ENCODE measurements at regions not wholly inside any gene's neighbourhood (a gene's known extent, or its start where the extent isn't known, plus 50 kb on each side); places are given as distances from the start of the nearest gene placed in this dataset.
A peak's percentile ranks its signal among the peaks of the same experiment; 100 is the strongest.
"Not testable (repeated sequence)": the region's sequence is repeated elsewhere in the genome, so short reads cannot be mapped to it uniquely, and the experiment has no call there.

- DNase-seq: no peak
Observed at GRCh38 chr2:88865801-88866371, 174.4 kb downstream of the RPIA start.

DNA sequence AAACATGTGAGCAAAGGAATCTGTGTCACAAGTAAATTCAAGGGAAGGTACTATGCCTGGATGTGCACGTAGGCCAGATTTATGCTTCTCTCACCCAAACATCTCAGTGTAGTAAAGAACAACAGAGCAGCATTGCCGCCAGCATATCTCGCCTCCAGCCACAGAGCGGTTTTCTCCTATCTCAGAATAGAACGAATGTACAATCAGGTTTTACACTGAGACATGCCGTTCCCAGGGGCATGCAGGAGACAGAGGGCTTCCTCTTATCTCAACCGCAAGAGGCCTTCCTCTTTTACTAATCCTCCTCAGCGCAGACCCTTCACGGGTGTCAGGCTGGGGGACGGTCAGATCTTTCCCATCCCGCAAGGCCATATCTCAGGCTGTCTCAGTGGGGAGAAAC lies 175.3 kb downstream of the RPIA start:
- DNase-seq: no peak

- DNase-seq: no peak
Observed at GRCh38 chr2:88868861-88869260, 177.4 kb downstream of the RPIA start.

GRCh38 chr2:88870267-88870839 lies 178.9 kb downstream of the RPIA start:
- no peak for DNase-seq

GRCh38 chr2:88871336-88871735 lies 179.9 kb downstream of the RPIA start:
- no peak for DNase-seq

- DNase-seq: no peak
Observed at GRCh38 chr2:88873620-88874019, 182.1 kb downstream of the RPIA start.

DNA sequence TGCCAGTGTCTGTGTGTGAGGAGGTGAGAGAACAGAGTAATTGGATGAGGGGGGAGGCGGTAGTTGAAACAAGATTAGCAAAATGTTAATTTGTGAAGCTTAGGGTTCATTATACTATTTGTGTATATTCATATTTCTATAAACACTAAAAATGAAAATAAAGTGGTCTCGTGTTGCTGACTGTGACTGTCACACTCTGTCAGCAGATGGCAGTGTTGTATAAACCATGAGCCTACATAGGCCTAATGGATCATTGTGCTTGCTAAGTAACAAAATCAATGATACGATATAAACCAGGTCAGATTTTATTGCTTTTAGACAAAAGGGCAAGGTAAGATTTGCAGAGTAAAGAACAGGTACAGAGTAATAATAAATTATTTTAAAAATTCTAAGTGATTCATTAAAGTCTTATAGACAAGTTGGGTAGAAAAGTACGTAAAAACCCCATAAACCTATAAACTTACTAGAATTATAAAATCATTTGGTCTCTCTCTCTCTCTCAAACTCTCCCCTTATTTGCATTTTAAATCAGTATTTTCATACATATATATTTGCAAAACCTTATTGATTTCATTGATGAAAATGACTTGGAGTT lies 182.7 kb downstream of the RPIA start:
- peak; percentile 80 for DNase-seq

DNA sequence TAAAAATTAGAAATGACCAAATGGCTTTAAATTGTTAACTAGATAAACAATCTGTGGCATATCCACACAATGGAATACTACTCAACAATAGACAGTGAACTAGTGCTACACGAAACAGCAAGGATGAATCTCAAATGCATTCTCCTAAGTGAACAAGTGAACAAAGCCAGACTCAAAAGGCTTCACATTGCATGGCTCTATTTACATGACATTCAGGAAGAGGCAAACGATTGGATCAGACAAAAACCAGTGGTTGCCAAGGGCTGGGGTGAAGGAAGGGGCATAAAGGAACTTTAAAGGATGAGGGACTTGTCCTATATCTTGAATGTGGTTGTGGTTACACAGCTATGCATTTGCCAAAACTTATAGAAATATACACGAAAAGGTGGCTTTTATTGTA lies 184.3 kb downstream of the RPIA start:
- DNase-seq: no peak

DNA sequence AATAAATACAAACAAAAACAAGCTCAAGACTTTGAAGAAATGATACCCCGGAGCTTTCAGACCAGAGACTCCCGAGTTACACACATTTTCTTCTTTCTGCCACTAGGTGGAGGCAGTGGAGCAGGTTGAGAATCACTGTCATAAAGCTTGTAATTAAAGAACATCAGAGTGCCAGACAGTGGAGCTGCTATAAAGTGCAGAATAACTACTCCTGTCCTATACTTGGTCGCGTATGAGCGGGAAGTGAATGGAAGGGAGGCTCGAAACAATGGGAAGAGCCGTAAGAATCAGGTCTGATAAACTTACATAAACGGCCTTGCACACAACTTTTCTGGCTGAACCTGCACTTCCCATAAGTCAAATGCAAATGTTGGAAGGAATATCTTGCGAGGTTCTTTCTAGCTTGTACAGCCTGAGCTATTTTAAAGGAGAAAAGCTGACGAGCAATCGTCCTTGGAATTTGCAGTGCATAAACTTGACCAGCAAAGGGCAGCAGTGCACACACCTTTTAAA lies 189.0 kb downstream of the RPIA start:
- peak; percentile 87 for DNase-seq

DNA sequence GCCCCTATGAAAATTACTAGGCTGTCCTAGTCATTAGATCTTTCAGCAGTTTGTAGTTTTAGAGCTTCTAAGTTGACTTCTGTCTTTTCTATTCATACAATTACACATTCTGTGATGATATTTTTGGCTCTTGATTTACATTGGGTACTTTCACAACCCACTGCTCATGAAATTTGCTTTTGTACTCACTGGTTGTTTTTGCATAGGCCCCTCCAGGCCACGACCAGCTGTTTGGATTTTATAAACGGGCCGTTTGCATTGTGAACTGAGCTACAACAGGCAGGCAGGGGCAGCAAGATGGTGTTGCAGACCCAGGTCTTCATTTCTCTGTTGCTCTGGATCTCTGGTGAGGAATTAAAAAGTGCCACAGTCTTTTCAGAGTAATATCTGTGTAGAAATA lies 193.8 kb downstream of the RPIA start:
- DNase-seq: no peak

- no peak for DNase-seq
Observed at GRCh38 chr2:88885679-88886416, 194.4 kb downstream of the RPIA start.

DNA sequence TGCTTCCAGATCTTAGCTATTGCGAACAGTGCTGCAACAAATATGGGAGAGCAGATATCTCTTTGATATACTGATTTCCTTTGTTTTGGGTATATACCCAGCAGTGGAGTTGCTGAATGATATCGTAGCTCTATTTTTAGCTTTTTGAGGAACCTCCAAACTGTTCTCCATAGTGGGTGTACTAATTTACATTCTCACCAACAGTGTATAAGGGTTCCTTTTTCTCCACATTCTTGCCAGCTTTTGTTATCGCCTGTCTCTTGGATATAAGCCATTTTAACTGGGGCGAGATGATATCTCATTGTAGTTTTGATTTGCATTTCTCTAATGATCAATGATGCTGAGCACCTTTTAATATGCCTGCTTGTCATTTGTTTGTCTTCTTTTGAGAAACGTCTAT lies 196.0 kb downstream of the RPIA start:
- DNase-seq: not testable (repeated sequence)

GRCh38 chr2:88892207-88892606 lies 200.7 kb downstream of the RPIA start:
- DNase-seq: no peak

DNA sequence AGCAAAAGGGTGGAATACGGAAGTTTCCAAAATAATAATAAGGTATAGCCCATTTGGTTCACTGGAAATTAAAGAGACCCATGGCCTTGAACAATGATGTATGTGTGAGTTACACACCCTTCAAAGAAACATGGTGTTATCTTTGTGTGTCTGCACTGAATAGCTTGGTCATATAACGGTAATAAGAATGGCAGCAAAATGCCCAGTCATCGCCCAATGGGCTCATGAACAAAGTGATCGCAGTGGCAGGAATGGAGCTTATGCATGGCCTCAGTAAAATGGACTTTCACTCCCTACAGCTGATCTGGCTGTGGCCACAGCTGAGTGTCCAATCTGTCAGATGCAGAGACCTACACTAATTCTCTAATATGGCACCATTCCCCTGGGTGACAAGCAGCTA lies 201.3 kb downstream of the RPIA start:
- DNase-seq: no peak

DNA sequence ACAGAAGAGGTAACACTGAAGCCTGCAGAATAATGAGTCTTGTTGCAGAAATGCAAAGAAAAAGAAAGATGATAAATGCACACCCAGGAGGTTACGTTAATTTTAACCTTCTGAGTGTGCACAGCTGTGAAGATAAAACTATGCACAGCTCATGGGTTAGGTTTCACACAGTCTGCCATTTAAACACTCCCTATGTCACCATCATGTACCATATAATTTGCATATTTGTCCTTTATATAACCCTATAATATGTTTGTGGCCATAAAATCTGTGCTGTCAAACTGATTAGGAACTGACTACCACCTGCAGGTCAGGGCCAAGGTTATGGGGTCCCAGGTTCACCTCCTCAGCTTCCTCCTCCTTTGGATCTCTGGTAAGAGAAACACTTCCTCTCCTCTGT lies 205.5 kb downstream of the RPIA start:
- DNase-seq: no peak

DNA sequence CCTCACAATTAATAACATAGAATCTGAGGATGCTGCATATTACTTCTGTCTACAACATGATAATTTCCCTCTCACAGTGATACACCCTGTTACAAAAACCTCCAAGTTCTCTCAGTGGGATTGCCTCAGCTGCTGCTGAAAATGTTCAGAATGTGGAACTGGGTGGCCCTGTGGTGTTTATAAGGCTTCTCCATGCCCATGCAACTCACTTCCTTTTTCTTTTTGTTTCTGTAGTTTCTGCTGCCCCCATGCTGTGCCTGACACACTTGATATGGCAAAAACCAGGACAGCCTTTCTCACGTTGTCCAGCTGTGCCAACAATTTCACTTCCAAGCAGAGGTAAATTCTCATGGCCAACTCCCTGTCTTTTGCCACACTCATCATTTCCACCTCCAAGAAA lies 206.2 kb downstream of the RPIA start:
- no peak for DNase-seq

DNA sequence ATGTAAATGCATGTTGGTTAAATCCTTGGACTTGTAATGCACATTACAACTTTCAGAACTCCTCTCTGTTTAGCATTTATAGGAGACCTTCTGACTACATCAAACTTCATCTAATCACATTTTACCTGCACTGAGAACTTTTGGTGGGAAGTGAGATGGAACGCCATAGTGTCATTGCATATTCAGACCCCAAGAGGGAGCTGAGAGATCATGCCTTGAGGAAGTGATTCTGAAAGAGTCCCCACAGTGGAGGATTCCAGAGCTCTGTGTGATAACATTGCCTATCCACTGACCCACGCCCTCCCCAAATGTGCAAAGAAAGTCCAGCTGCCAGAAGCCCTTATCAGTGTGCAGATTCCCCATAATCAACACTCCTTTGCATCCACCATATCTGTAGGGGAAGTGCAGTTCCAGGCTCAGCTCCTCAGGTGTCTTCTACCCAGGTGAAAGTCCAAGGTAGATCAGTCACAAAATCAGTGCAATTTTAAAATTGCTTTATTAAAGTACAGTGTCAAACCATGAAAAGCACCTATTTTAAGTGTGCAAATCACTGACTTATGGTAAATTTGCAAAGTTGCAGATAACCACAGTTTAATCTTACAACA lies 212.4 kb downstream of the RPIA start:
- DNase-seq: peak; percentile 73

- no peak for DNase-seq
Observed at GRCh38 chr2:88913280-88913679, 221.8 kb downstream of the RPIA start.

DNA sequence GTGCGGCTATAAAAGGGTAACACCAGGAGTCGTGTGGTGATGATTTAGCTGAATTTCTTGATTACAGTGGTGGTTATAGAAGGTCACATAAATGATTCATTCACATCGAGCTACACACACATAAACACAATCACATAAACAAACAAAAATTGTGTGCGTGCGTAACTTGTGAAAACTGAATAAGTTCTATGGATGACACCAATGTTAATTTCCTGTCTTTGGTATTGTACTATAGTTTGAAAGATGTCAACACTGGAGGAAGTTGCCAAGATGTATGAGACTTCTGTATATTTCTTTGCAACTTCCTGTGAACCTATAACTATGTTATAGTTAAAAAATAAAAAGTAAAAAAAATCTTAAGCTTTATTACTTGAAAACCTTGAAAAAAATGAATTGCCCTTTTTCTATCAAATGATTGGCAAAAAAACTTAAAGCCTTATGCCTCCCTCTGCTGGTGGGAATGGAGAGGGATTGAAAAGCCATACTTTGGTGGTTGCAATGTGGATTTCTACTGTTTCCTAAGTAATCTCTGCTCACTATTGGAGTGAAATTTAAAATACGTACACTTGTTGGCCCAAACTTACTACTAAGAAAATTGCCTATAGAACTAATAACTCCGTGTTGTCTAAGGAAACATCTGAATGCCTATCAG lies 227.7 kb downstream of the RPIA start:
- DNase-seq: peak; percentile 74

GRCh38 chr2:88920399-88920798 lies 228.9 kb downstream of the RPIA start:
- DNase-seq: not testable (repeated sequence)

DNA sequence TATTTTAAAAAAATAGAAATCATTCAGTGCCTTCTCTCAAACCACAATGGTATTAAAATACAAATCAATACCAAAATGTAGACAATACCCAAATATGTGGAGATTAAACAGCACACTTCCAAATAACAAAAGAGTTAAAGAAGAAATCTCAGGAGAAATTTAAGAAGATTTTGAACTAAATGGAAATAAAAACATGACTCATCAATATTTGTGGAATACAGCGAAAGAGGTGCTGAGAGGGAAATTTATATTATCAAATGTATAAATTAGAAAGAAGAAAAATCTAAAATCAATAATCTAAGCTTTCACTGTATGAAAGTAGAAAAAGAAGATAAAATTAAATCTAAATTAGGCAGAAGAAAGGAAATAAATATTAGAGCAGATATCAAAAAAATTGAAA lies 233.1 kb downstream of the RPIA start:
- no peak for DNase-seq

GRCh38 chr2:88925770-88926462 lies 234.4 kb downstream of the RPIA start:
- no peak for DNase-seq
